HG03064 (cell line): ENCODE measurements at regions not wholly inside any gene's neighbourhood (a gene's known extent, or its start where the extent isn't known, plus 50 kb on each side); places are given as distances from the start of the nearest gene placed in this dataset.
"Not testable (repeated sequence)": the region's sequence is repeated elsewhere in the genome, so short reads cannot be mapped to it uniquely, and the experiment has no call there.

Source experiments
- ATAC-seq: cut with Tn5 transposase; IDR thresholded peaks from one replicate; pipeline ENCODE4 v1.9.1; 2021; ENCODE audit warnings: low read depth; ENCODE audit not compliant: unreplicated experiment

- ATAC-seq: no peak
Observed at GRCh38 chr5:130514984-130515690, 610.9 kb downstream of the CHSY3 start.

DNA sequence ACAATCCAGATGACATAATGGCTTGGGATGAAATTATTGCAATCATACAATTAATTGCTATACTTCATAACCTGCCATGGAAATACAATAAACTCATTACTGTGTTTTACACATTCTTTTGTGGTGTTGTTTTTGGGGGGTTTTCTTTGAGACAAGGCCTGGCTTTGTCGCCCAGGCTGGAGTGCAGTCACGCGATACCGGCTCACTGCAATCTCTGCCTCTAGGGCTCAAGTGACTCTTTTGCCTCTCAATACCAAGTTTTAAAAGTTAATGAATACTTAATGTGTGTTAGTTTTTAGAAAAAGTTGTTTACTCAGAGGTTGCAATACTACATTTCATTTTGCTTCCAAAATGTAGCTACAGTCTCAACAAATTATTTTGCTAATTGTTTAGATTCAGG lies 598.4 kb downstream of the CHSY3 start:
- ATAC-seq: no peak

DNA sequence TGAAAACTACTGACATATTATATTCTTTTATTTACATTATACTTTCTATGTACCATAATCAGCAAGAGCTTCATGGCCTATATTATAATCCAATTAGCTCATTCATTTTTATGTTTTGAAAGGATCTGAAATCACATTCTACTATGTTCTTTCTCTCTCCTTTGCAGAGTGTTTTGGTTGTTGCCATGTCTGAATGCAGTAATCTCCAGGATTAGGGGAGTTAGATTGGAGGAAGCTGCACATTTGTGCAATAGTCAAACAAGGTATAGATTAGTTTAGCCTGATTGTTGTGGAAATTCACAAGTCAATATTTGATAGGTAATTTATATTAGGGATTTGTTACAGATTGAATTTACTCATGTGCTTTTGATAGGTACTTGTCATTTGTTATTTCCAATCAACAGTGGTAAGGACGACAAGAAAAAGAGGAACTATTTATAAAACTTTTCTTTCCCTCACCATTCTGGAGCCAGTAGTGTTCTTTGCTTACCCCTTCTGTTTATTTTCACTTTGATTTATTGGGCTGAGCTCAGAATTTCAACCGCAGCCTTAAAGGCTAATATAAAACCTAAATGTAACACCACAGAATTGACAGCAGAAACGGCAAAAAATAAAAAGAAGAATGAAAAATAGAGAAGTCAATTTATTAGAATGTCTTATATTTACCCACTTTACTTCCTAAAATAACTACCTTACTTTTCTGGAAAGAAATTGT lies 597.0 kb downstream of the CHSY3 start:
- ATAC-seq: no peak

GRCh38 chr5:130500495-130500894 lies 596.2 kb downstream of the CHSY3 start:
- ATAC-seq: not testable (repeated sequence)

DNA sequence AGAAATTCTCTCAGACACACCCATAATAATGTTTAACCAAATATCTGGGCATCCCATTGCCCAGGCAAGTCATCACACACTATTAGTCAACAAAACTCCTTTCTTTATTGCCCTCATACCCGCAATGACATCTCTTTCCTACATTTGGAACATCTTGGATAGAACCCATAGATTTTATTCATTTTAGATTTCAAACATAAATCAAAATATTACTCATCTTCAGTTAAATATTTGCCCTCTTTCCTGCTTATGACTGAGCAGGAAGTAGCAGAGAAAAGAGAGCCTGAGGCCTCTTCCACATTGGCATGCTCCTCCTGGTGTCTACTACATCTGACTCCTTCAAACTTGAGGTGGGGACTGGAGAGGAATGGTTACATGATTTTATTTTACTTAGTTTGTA lies 592.0 kb downstream of the CHSY3 start:
- no peak for ATAC-seq

DNA sequence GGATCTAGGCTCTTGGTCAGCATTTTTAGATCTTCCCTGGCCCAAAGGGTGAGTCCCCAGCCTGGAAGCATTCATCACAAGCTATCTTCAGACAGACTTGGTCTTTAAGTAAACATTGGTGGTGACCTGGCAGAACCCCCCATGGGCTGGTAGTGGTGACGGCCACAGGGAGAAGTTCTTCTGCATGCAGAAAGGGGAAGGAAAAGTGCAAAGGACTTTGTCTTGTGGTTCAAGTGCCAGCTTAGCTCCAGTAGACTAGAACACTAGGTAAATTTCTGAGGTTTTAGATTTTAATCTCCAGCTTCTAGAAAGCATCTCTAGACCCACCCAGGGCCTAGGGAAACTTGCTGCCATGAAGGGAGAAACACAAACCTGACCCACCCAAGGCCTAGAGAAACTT lies 584.0 kb downstream of the CHSY3 start:
- no peak for ATAC-seq

DNA sequence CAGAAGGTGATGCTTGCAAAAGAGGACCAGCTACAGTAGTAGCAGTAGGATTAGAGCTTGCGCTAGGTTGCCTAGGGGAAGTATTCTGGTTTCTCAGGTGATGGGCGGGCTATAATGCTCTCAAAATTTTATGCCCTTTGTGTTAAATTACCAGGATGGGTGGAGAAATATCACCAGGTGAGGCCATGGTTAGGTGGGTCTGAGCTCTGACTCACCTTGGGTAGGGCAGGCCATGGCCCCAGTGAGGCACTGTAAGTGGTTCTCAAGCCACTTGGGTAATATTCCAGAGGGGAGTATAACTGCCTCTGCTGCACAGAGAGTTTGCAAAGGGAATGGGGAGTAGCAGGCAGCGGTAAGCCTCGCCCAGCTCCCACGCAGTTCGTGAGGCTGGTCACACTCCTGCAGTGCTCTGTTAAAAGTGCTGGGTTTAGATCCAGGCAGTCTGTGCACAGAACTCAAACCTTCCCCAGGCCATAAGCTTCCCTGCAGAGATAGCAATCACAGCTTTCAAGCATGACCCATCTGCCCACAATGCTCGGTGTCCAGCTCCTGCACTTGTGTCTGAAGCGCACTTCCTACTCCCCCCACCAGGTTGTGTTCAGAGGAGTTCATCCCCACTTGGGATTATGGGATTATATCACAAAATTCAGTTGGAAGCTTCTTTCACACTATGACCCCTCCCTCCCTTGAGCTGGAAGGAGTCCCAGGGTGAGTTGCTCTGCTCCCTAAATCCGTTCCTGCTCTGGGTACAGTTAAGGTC lies 575.0 kb downstream of the CHSY3 start:
- no peak for ATAC-seq

DNA sequence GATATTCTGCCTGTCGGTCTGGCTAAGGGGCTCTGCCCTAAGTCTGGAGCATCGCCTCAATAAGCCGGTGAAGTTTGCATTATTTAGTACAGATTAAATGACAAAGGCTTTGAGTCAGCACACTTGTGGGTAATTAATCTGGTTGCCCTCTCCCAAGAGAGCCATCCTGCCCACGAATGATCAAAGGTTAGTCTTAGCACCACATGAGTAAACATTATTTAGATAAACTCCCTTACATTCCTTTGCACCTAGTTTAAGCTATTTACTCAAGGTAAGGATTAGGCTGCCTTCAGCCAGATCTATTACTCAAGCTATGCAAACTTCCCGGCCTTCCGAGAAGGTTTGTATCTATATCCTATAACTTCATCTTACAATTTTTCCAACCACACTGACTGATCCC lies 572.1 kb downstream of the CHSY3 start:
- no peak for ATAC-seq

DNA sequence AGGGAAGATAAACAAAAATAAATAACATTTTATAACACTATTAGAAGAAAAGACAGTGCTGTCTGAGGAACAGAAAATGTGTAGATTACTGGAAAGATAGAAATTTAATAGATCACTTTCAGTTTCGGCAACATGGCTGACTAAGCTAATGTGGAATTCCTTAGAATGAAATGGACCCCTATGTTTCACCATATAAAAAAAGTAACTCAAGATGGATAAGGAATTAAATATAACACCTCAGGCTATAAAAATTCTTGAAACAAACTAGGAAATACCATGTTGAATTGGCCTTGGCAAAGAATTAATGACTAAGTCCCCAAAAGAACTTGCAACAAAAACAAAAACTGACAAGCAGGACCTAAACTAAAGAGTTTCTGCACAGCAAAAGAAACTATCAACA lies 558.3 kb downstream of the CHSY3 start:
- ATAC-seq: no peak

DNA sequence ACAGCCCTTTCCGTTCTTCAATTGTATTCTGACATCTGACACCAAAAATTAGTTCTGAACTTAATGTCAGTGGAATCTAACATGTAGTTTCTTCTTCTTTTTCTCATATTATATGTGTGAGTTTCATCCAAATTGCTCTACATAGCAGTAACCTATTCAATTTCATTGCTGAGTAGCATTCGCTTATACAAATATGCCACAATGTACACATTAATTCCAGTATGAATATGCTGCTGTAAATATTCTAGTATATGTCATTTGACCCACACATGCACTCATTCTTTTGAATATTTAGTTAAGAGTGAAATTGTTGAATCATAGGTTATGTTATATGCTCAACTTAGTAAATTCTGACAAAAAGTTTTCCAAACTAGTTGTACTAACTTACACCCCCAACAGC lies 550.9 kb downstream of the CHSY3 start:
- ATAC-seq: no peak

DNA sequence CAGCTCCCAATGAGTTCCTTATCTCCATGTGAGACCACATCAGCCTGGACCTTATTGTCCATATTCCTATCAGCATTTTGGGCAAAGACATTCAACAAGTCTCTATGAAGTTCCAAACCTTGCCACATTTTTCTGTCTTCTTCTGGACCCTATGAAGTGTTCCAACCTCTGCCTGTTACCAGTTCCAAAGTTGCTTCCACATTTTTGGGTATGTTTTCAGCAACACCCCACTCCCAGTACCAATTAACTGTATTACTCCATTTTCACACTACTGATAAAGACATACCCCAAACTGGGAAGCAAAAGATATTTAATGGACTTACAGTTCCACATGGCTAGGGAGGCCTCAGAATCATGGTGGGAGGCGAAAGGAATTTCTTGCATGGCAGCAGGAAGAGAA lies 548.5 kb downstream of the CHSY3 start:
- ATAC-seq: no peak

- ATAC-seq: no peak
Observed at GRCh38 chr5:130436430-130436829, 532.2 kb downstream of the CHSY3 start.

- ATAC-seq: no peak
Observed at GRCh38 chr5:130427222-130427955, 523.1 kb downstream of the CHSY3 start.

- no peak for ATAC-seq
Observed at GRCh38 chr5:130425424-130425823, 521.2 kb downstream of the CHSY3 start.

GRCh38 chr5:130424341-130424740 lies 520.1 kb downstream of the CHSY3 start:
- ATAC-seq: no peak

GRCh38 chr5:130402906-130403305 lies 498.6 kb downstream of the CHSY3 start:
- no peak for ATAC-seq

DNA sequence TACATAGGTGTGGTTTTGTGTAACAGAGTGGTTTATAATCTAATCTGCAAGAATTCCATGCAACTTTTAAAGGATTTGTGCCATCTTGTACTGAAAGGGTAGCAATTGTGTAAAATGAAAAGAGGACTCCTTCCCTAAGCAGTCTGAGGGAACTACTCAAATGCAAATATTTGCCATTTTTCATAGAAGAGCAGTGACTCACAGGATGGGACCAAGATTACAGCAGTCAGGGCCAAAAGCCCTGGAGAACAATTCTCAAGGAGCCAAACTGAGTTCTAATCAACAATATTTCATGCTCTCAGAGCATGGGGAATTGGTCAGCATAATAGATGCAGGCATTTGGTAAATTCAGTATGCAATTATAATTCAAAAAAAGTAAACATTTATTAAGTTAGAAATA lies 495.8 kb downstream of the CHSY3 start:
- no peak for ATAC-seq

DNA sequence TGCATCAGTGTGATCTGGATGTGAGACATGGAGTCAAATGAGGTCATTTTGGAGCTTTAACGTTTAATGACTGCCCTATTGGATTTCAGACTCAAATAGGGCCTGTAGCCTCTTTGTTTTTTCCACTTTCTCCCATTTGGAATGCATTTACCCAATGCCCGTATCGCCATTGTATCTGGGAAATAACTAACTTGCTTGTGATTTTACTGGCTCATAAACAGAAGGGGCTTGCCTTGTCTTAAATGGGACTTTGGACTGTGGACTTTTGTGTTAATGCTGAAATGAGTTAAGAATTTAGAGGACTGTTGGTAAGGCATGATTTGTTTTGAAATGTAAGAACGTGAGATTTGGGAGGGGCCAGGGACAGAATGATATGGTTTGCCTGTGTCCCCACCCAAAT lies 494.6 kb downstream of the CHSY3 start:
- no peak for ATAC-seq

DNA sequence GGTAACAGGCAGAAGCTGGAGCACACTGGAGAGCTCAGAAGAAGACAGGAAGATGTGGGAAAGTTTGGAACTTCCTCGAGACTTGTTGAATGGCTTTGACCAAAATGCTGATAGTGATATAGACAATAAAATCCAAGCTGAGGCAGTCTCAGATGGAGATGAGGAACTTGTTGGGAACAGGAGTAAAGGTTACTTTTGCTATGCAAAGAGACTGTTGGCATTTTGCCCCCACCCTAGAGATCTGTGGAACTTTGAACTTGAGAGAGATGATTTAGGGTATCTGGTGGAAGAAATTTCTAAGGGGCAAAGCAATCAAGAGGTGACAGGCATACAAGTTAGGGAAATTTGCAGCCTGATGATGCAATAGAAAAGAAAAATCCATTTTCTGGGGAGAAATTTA lies 493.5 kb downstream of the CHSY3 start:
- not testable (repeated sequence) for ATAC-seq

- no peak for ATAC-seq
Observed at GRCh38 chr5:130397132-130397531, 492.9 kb downstream of the CHSY3 start.

GRCh38 chr5:130391727-130392264 lies 487.5 kb downstream of the CHSY3 start:
- not testable (repeated sequence) for ATAC-seq
